Chondrocyte (in vitro differentiated cells): ENCODE measurements at regions not wholly inside any gene's neighbourhood (a gene's known extent, or its start where the extent isn't known, plus 50 kb on each side); places are given as distances from the start of the nearest gene placed in this dataset.

Experiments
- DNase-seq: peaks from one replicate; pipeline ENCODE4 v3.0.0; 2021; ENCODE audit warnings: mixed read lengths, low spot score
- H3K27ac Mint-ChIP-seq: one replicate; pipeline ENCODE4 v1.8.0; 2021; ENCODE audit warnings: mild to moderate bottlenecking, moderate library complexity, mixed read lengths; ENCODE audit not compliant: unreplicated experiment
- H3K27me3 Mint-ChIP-seq: 2 replicates; pipeline ENCODE4 v1.8.0; 2021; ENCODE audit warnings: low read depth, mixed read lengths
- H3K36me3 Mint-ChIP-seq: 2 replicates; pipeline ENCODE4 v1.8.0; 2021; ENCODE audit warnings: low read depth, mixed read lengths
- H3K4me1 Mint-ChIP-seq: 2 replicates; pipeline ENCODE4 v1.8.0; 2021; ENCODE audit warnings: low read depth, mild to moderate bottlenecking, mixed read lengths
- H3K4me3 Mint-ChIP-seq: one replicate; pipeline ENCODE4 v1.8.0; 2021; ENCODE audit warnings: mild to moderate bottlenecking, moderate library complexity, mixed read lengths; ENCODE audit not compliant: unreplicated experiment
- H3K9me3 Mint-ChIP-seq: 2 replicates; pipeline ENCODE4 v1.8.0; 2021; ENCODE audit warnings: low read depth, mixed read lengths
- TF ChIP-seq, protein P1 (sequence below): fragments of 200-600 bp; sonication (generic); IDR thresholded peaks from 2 replicates; pipeline ENCODE4 v1.5.0; 2021; ENCODE audit warnings: antibody characterized with exemption, mild to moderate bottlenecking, moderate library complexity

DNA sequence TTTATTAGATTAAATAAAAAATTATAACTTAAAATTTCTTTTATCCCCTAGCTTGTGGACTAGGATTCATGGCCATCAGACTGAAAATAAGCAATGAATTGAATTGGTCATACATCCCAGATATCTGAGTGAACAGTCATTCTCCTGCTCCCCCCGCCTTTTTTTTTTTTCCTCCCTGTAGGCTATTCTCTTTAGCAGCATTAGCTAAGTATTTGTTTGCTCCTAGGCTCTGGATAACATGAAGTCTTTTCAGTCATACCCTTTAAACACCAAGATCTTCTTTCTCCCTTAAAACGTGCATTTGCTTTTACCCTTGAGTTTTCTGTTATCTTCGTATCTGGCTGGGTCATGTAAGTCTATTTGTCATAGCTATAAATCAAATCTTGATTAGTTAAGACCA is 866.7 kb upstream of the SPRY2 start:
- DNase-seq, result no peak
- no peaks in the 10 kb centered on the region for H3K9me3 Mint-ChIP-seq
- H3K4me3 Mint-ChIP-seq, result no peak overlapping the region
- no peak overlapping the region for H3K27ac Mint-ChIP-seq
- no peaks in the 10 kb centered on the region for H3K27me3 Mint-ChIP-seq
- H3K36me3 Mint-ChIP-seq, result no peaks in the 10 kb centered on the region
- TF ChIP-seq, protein P1, sequence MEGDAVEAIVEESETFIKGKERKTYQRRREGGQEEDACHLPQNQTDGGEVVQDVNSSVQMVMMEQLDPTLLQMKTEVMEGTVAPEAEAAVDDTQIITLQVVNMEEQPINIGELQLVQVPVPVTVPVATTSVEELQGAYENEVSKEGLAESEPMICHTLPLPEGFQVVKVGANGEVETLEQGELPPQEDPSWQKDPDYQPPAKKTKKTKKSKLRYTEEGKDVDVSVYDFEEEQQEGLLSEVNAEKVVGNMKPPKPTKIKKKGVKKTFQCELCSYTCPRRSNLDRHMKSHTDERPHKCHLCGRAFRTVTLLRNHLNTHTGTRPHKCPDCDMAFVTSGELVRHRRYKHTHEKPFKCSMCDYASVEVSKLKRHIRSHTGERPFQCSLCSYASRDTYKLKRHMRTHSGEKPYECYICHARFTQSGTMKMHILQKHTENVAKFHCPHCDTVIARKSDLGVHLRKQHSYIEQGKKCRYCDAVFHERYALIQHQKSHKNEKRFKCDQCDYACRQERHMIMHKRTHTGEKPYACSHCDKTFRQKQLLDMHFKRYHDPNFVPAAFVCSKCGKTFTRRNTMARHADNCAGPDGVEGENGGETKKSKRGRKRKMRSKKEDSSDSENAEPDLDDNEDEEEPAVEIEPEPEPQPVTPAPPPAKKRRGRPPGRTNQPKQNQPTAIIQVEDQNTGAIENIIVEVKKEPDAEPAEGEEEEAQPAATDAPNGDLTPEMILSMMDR, result no peak
- H3K4me1 Mint-ChIP-seq, result no peaks in the 10 kb centered on the region

DNA sequence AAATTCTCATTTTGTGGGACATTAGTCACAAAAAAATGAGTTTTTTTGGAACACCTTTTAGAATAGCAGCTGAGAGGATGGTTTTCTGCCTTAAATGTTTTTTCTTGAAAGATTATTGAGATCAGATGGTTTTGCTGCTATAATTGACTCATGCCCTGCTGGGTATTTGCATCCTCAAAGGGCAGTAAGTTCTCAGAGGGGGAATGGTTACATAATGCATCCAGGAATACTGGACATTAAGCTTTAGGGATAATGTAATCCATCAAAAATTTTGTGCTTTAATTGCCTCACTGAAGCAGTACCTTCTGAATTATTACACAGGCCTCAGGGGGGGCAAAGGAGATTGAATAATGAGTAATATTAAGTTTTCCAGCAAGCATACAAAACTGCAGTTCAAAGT is 866.3 kb upstream of the SPRY2 start:
- no peaks in the 10 kb centered on the region for H3K4me1 Mint-ChIP-seq
- no peak overlapping the region for H3K4me3 Mint-ChIP-seq
- no peaks in the 10 kb centered on the region for H3K36me3 Mint-ChIP-seq
- TF ChIP-seq, protein P1, result no peak
- no peaks in the 10 kb centered on the region for H3K27me3 Mint-ChIP-seq
- no peak overlapping the region for H3K27ac Mint-ChIP-seq
- no peak for DNase-seq
- H3K9me3 Mint-ChIP-seq, result no peaks in the 10 kb centered on the region

DNA sequence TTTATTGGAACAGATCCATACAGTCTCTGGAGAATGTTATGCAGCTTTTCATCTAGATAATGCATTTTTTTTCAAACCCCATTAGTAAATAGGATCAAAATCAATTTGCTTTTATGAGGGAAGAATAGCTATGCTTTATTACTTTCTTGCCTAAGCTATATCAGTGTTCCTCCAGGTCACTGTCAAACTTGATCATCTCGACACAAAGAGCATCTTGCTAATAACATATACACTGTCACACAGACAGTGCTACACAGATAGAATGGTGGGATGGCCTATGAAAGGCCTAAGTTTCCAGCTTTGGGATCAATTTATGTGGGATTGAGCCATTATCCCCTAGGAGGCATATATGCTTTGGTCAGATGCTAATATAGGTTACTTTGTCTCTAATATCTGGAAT is 862.9 kb upstream of the SPRY2 start:
- Mint-ChIP-seq H3K27ac (no peak overlapping the region), H3K36me3 (no peaks in the 10 kb centered on the region), H3K27me3 (no peaks in the 10 kb centered on the region), H3K4me3 (no peak overlapping the region), H3K9me3 (no peaks in the 10 kb centered on the region), H3K4me1 (no peaks in the 10 kb centered on the region)
- TF ChIP-seq, protein P1, result no peak
- no peak for DNase-seq

DNA sequence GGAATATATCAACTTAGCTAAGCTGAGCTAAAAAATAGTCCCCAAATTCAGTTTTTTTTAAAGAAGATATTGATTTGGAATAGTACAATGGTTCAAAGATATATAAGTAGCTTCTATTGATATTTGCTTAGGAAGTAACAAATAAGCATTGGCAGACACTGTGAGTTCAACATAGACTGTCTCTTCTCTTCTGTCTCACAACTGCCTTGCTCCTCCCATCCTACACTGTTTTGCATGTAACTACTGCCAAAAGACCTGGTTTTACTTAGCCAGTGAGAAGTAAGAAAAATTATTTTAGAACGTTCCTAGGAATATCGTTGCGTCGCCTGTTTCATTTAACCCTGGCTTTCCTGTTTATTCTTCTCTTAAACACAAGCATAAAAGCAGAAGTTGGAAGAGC is 859.0 kb upstream of the SPRY2 start:
- peaks cover 2% of the 10 kb centered on the region for H3K9me3 Mint-ChIP-seq
- H3K27me3 Mint-ChIP-seq, result no peaks in the 10 kb centered on the region
- H3K36me3 Mint-ChIP-seq, result no peaks in the 10 kb centered on the region
- DNase-seq, result no peak
- no peak overlapping the region for H3K4me3 Mint-ChIP-seq
- H3K4me1 Mint-ChIP-seq, result no peaks in the 10 kb centered on the region
- TF ChIP-seq, protein P1, result no peak
- no peak overlapping the region for H3K27ac Mint-ChIP-seq

DNA sequence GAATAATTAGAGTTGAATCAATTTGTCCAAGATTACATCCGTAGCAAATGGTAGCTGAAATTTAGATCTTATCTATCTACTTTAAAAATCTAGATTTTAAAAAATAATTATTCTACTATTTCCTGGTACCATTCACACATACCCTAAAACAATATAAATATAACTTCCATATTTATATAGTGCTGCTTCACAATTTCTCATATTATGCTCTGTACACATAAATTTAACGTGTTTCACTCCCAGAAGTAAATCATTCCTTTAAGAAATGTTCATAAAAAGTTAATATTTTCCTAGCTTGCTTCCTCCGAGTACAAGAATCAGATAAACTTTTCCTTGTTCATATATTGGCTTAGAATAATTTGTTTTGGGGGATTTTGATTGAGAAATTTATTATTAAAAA is 857.0 kb upstream of the SPRY2 start:
- Mint-ChIP-seq H3K27me3 (no peaks in the 10 kb centered on the region), H3K9me3 (peaks cover 5% of the 10 kb centered on the region), H3K36me3 (no peaks in the 10 kb centered on the region), H3K27ac (no peak overlapping the region), H3K4me3 (no peak overlapping the region), H3K4me1 (no peaks in the 10 kb centered on the region)
- no peak for DNase-seq
- TF ChIP-seq, protein P1, result no peak
